K562 (cell line): ENCODE measurements at regions not wholly inside any gene's neighbourhood (a gene's known extent, or its start where the extent isn't known, plus 50 kb on each side); places are given as distances from the start of the nearest gene placed in this dataset.

Source experiments
- ATAC-seq: fragments of 200-7000 bp; cut with Tn5 transposase; 3 replicates; pipeline ENCODE4 v1.9.1; 2020; ENCODE audit warnings: moderate library complexity
- BruUV-seq: library from RNA; stranded (reverse); fragments of 400-500 nt; replicated peaks from 2 replicates; lab custom pipeline; 2021; lab: Mats Ljungman, UMichigan
- CTCF ChIA-PET: fragments of 300-600 bp; formaldehyde crosslinking; extraction: SDS; loops from one replicate; lab custom pipeline; 2021; ENCODE audit warnings: low intra/inter-chr PET ratio; lab: Yijun Ruan, JAX
- POLR2A ChIA-PET: fragments of 300-600, 350-650 bp; sonication (Branson Sonifier 250); formaldehyde crosslinking; extraction: SDS; loops from one replicate; lab custom pipeline; 2021; ENCODE audit warnings: antibody characterized with exemption, inconsistent platforms; lab: Yijun Ruan, JAX
- DNase-seq, 4 experiments: peaks; one replicate each; pipeline versions ENCODE4 v3.0.0 to v3.0.0-alpha.2; 2011 to 2018; ENCODE audit warnings: low spot score in 3 of 4, mixed read lengths in 3 of 4; ENCODE audit errors: extremely low read depth in 1 of 4
- FAIRE-seq: peaks from 2 replicates; lab custom pipeline; 2011; peaks lifted over from hg19 to GRCh38; lab: Jason Lieb, UNC
- H2AFZ ChIP-seq: 2 replicates; pipeline ENCODE4 v1.6.0; 2011; ENCODE audit warnings: low read depth, low read length, control low read depth, inconsistent platforms
- H3K27ac ChIP-seq: fragments of 200-600 bp; 3 replicates; pipeline ENCODE4 v1.8.0; 2011; ENCODE audit warnings: low read depth, mild to moderate bottlenecking, control low read depth, inconsistent platforms, low read length, moderate library complexity, mixed read lengths; ENCODE audit errors: extremely low read depth
- H3K27me3 ChIP-seq, 2 experiments: fragments of 300-600 bp in 1 of 2; 2 replicates in 1 of 2; 3 replicates in 1 of 2; pipeline versions ENCODE4 v1.6.0 to v1.8.0; 2011; ENCODE audit warnings: inconsistent platforms in 2 of 2, low read length in 2 of 2, mild to moderate bottlenecking in 1 of 2, mixed read lengths in 1 of 2, moderate library complexity in 1 of 2; ENCODE audit not compliant: control insufficient read depth in 2 of 2, insufficient read depth in 2 of 2
- H3K36me3 ChIP-seq: fragments of 300-600 bp; 3 replicates; pipeline ENCODE4 v1.8.0; 2011; ENCODE audit warnings: mild to moderate bottlenecking, low read length, inconsistent platforms; ENCODE audit not compliant: control insufficient read depth, insufficient read depth
- H3K4me1 ChIP-seq, 2 experiments: fragments of 200-600 bp in 1 of 2; replicated peaks in 1 of 2; 2 replicates in 1 of 2; 3 replicates in 1 of 2; pipeline versions ENCODE4 v1.5.1 to v1.8.0; 2011; ENCODE audit warnings: inconsistent platforms in 2 of 2, low read length in 2 of 2, mild to moderate bottlenecking in 1 of 2, mixed read lengths in 1 of 2, moderate library complexity in 1 of 2; ENCODE audit not compliant: control insufficient read depth in 2 of 2, insufficient read depth in 2 of 2
- H3K4me2 ChIP-seq: 2 replicates; pipeline ENCODE4 v1.6.1; 2011; ENCODE audit warnings: low read length, control low read depth, inconsistent platforms, mixed read lengths; ENCODE audit not compliant: insufficient read depth
- H3K4me3 ChIP-seq: fragments of 200-600 bp; sonication (generic), shearing (Covaris generic); 2 replicates; pipeline ENCODE4 v1.5.1; 2016; ENCODE audit warnings: control low read depth, inconsistent platforms
- H3K79me2 ChIP-seq: fragments of 200-600 bp; 3 replicates; pipeline ENCODE4 v1.8.0; 2011; ENCODE audit warnings: low read length, inconsistent platforms; ENCODE audit not compliant: control insufficient read depth, insufficient read depth
- H3K9ac ChIP-seq, 2 experiments: 2 replicates each; pipeline versions ENCODE4 v1.6.0 to v1.6.1; 2011; ENCODE audit warnings: low read depth in 2 of 2, low read length in 2 of 2, control low read depth in 1 of 2, inconsistent platforms in 1 of 2, mild to moderate bottlenecking in 1 of 2, mixed read lengths in 1 of 2; ENCODE audit not compliant: insufficient read depth in 1 of 2
- H3K9me1 ChIP-seq: one replicate; pipeline ENCODE4 v1.6.0; 2011; ENCODE audit warnings: inconsistent platforms, mild to moderate bottlenecking, low read length, moderate library complexity; ENCODE audit not compliant: control insufficient read depth, insufficient read depth
- H3K9me3 ChIP-seq: replicated peaks from 2 replicates; pipeline ENCODE4 v1.5.1; 2011; ENCODE audit warnings: low read depth, low read length, inconsistent platforms; ENCODE audit not compliant: control insufficient read depth, insufficient read depth
- H4K20me1 ChIP-seq: replicated peaks from 2 replicates; pipeline ENCODE4 v1.6.1; 2011; ENCODE audit warnings: low read length, inconsistent platforms, mixed read lengths; ENCODE audit not compliant: control insufficient read depth, insufficient read depth
- C11orf30 ChIP-seq: fragments of 450-650 bp; IDR thresholded peaks from 2 replicates; pipeline ENCODE4 v1.6.1; 2016; ENCODE audit warnings: low read depth, mild to moderate bottlenecking
- CBFA2T3 ChIP-seq: fragments of 450-650 bp; IDR thresholded peaks from 2 replicates; pipeline ENCODE4 v1.6.1; 2017
- CXXC5 ChIP-seq: fragments of 250-450 bp; sonication (Bioruptor Pico); IDR thresholded peaks from 2 replicates; pipeline ENCODE4 v1.8.0; 2022; ENCODE audit warnings: inconsistent platforms, mild to moderate bottlenecking, moderate library complexity
- GATAD2B ChIP-seq: fragments of 450-650 bp; IDR thresholded peaks from 2 replicates; pipeline ENCODE4 v1.6.1; 2017; ENCODE audit warnings: mild to moderate bottlenecking, borderline replicate concordance
- HDAC6 ChIP-seq: IDR thresholded peaks from 2 replicates; pipeline ENCODE4 v1.6.1; 2012; ENCODE audit warnings: low read depth, mild to moderate bottlenecking, control low read depth, inconsistent platforms, low read length, moderate library complexity
- HDAC8 ChIP-seq: fragments of 450-650 bp; IDR thresholded peaks from 2 replicates; pipeline ENCODE4 v1.6.1; 2016; ENCODE audit warnings: mild to moderate bottlenecking, missing genetic modification characterization, moderate library complexity, missing compliant biosample characterization
- HOXB6 ChIP-seq: fragments of 250-450 bp; sonication (Bioruptor Pico); IDR thresholded peaks from 2 replicates; pipeline ENCODE4 v1.5.1; 2022; ENCODE audit warnings: mild to moderate bottlenecking, borderline replicate concordance
- IFI16 ChIP-seq: fragments of 250-450 bp; sonication (Bioruptor Pico); IDR thresholded peaks from 2 replicates; pipeline ENCODE4 v2.1.2; 2022; ENCODE audit warnings: mild to moderate bottlenecking, inconsistent platforms
- LCOR ChIP-seq: sonication (generic); formaldehyde crosslinking; IDR thresholded peaks from 2 replicates; pipeline ENCODE4 v1.8.0; 2022; ENCODE audit warnings: mild to moderate bottlenecking, missing genetic modification reagents
- MAFF ChIP-seq: IDR thresholded peaks from 2 replicates; pipeline ENCODE4 v1.6.1; 2012; ENCODE audit warnings: low read length, improper control_type of control experiment
- MBD2 ChIP-seq: sonication (generic); IDR thresholded peaks from 2 replicates; pipeline ENCODE4 v1.6.1; 2016; ENCODE audit warnings: low read depth, borderline replicate concordance
- NCOA2 ChIP-seq, 2 experiments: fragments of 450-650 bp; IDR thresholded peaks; 2 replicates each; pipeline ENCODE4 v1.6.1; 2018; ENCODE audit warnings: mild to moderate bottlenecking in 2 of 2, moderate library complexity in 1 of 2; ENCODE audit not compliant: partially characterized antibody in 2 of 2
- NCOA6 ChIP-seq: fragments of 450-650 bp; IDR thresholded peaks from 2 replicates; pipeline ENCODE4 v1.6.1; 2017; ENCODE audit warnings: mild to moderate bottlenecking
- NFE2L1 ChIP-seq: fragments of 450-650 bp; IDR thresholded peaks from 2 replicates; pipeline ENCODE4 v1.6.1; 2016; ENCODE audit warnings: missing genetic modification characterization, low read depth, mild to moderate bottlenecking, missing compliant biosample characterization, moderate library complexity, borderline replicate concordance
- POLR3A ChIP-seq: IDR thresholded peaks from 2 replicates; pipeline ENCODE4 v1.6.1; 2011; ENCODE audit warnings: borderline replicate concordance, mild to moderate bottlenecking, moderate library complexity; ENCODE audit not compliant: insufficient read length, insufficient read depth; ENCODE audit errors: extremely low read depth
- SNIP1 ChIP-seq: fragments of 450-650 bp; IDR thresholded peaks from 2 replicates; pipeline ENCODE4 v1.7.1; 2017; ENCODE audit warnings: low read depth, mild to moderate bottlenecking
- ZNF316 ChIP-seq: fragments of 450-650 bp; IDR thresholded peaks from 2 replicates; pipeline ENCODE4 v1.6.1; 2016
- ZNF583 ChIP-seq: fragments of 250-450 bp; sonication (Bioruptor Pico); IDR thresholded peaks from 2 replicates; pipeline ENCODE4 v1.4.0; 2020
- ZNF699 ChIP-seq: fragments of 250-450 bp; sonication (Bioruptor Pico); IDR thresholded peaks from 2 replicates; pipeline ENCODE4 v1.8.0; 2021; ENCODE audit warnings: mild to moderate bottlenecking, moderate library complexity; ENCODE audit not compliant: insufficient replicate concordance
- WGBS: fragments of 100-300 bp; shearing (Covaris generic); methylation state at CpG from one replicate; pipeline ENCODE4 v1.1.6; 2016; ENCODE audit warnings: low coverage, mixed read lengths; ENCODE audit not compliant: insufficient coverage; ENCODE audit errors: missing lambda C conversion rate; 5-methylcytosine and 5-hydroxymethylcytosine counted together
- in situ Hi-C: fragments of 300-500 bp; cut with MboI; formaldehyde crosslinking; loops from 4 replicates; pipeline ENCODE4 v1.15.0; 2018; ENCODE audit warnings: inconsistent platforms, mixed read lengths
- intact Hi-C: fragments of 100-400 bp; cut with micrococcal nuclease; formaldehyde crosslinking; loops from 2 replicates; pipeline ENCODE4 v1.14.2; 2022

GRCh38 chr7:11988186-11988585 is 156.2 kb upstream of the THSD7A start (continued):
- TF ChIP-seq HOXB6 (CRISPR knock-in tag) = no peak

GRCh38 chr7:12002428-12002827 is 170.4 kb upstream of the THSD7A start:
- Histone ChIP-seq H4K20me1 (no peaks in the 10 kb centered on the region), H3K27ac (no peak overlapping the region), H3K27me3 (no peaks in the 10 kb centered on the region), H3K4me2 (no peak overlapping the region), H3K4me3 (no peak overlapping the region), H3K9me3 (0 out of 2 replicates have a peak, but pooled peaks cover 1% of the 10 kb centered on the region), H3K9me1 (no peaks in the 10 kb centered on the region), H3K36me3 (no peaks in the 10 kb centered on the region), H3K9ac (no peak overlapping the region), H2AFZ (no peak overlapping the region), H3K4me1 (no peaks in the 10 kb centered on the region), H3K79me2 (no peaks in the 10 kb centered on the region)
- DNase-seq = no peak
- TF ChIP-seq ZNF316 = peak; percentile 52; the same call in 1 of the 2 replicates
- TF ChIP-seq C11orf30 = 0 out of 2 replicates have a peak, but pooled peaks have one; percentile 9
- no peak for TF ChIP-seq POLR3A
- no peak for TF ChIP-seq SNIP1
- 0% methylated on average over 1 of the region's 1 CpG for WGBS
- ChIA-PET POLR2A (interaction anchor here (0.6 kb wide), 1 partner anchor 19 kb away, joined by 3 read pairs; no protein-coding TSS in a partner anchor), CTCF (no interaction called here)
- no peak for FAIRE-seq
- in situ Hi-C loops = no loop called here
- ATAC-seq = no peak
- intact Hi-C loops = no loop called here
- BruUV-seq = no TSS peak

- no peak overlapping the region for H3K4me3 ChIP-seq
- no peaks in the 10 kb centered on the region for H4K20me1 ChIP-seq
- no peaks in the 10 kb centered on the region for H3K9me1 ChIP-seq
- no peaks in the 10 kb centered on the region for H3K36me3 ChIP-seq
- 0 out of 2 replicates have a peak, but pooled peaks cover 1% of the 10 kb centered on the region for H3K9me3 ChIP-seq
- no peaks in the 10 kb centered on the region for H3K27me3 ChIP-seq
- ATAC-seq (no peak), DNase-seq (no peak), FAIRE-seq (no peak)
- 0% methylated on average over 5 of the region's 5 CpGs for WGBS
- H3K4me1 ChIP-seq = no peaks in the 10 kb centered on the region
- no peak overlapping the region for H2AFZ ChIP-seq
- H3K27ac ChIP-seq = no peak overlapping the region
- ChIA-PET CTCF (no interaction called here), POLR2A (no interaction called here)
- intact Hi-C loops (no loop called here), in situ Hi-C loops (no loop called here)
- H3K79me2 ChIP-seq = no peaks in the 10 kb centered on the region
- no peak overlapping the region for H3K4me2 ChIP-seq
- BruUV-seq = no TSS peak
- H3K9ac ChIP-seq = no peak overlapping the region
- TF ChIP-seq NCOA2 (IDR thresholded peaks at IDR 0.05; ENCODE audit: partially characterized antibody in 2 of 2) (no peak), GATAD2B (no peak), NFE2L1 (tag) (no peak), NCOA6 (no peak), MAFF (no peak), ZNF699 (CRISPR knock-in tag) (no peak), CXXC5 (CRISPR knock-in tag) (no peak), IFI16 (CRISPR knock-in tag) (no peak), LCOR (no peak), MBD2 (no peak), ZNF316 (no peak), HDAC6 (no peak), CBFA2T3 (no peak), ZNF583 (CRISPR knock-in tag) (no peak), HDAC8 (tag) (no peak)
Measured at GRCh38 chr7:12004581-12004980, 172.6 kb upstream of the THSD7A start.
